ENCODE measurements at regions not wholly inside any gene's neighbourhood (a gene's known extent, or its start where the extent isn't known, plus 50 kb on each side); places are given as distances from the start of the nearest gene placed in this dataset.

GRCh38 chr6:149136913-149137286, 180.6 kb upstream of the TAB2 start:
- WGBS, 2 donors, result 92 to 100% methylated on average over 2 of the region's 2 CpGs
- Histone ChIP-seq H3K27me3 (no peaks in the 10 kb centered on the region), H3K36me3 (no peaks in the 10 kb centered on the region), H3K9me3 (no peaks in the 10 kb centered on the region), H3K27ac (no peak overlapping the region), H3K4me3 (replicated peaks in 1 of 3) (no peak overlapping the region), H3K4me1 (peaks cover 4% of the 10 kb centered on the region in 2 donors)
- intact Hi-C loops (cut with DNase I), result no loop called here
- no peak for DNase-seq
- TF ChIP-seq POLR2A (IDR thresholded peaks at IDR 0.05), result no peak
- no peak for TF ChIP-seq CTCF (IDR thresholded peaks at IDR 0.05)

DNA sequence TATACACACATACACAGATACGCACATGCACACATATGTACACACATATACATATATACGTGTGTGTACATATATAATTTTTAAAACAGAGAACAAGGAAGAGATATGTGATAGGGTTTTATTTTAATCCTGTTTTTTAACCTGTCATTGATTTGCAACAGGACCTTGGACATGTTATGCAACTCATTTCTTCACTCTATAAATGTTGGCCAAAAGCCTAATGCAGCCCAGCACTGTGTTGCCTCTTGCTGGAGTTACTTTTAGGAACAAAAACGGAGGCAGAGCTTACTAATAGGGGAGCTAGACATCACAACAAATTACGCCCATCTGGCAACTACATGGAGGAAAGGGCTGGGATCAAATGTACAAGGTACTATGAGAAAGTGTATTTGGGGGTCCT, 179.9 kb upstream of the TAB2 start:
- TF ChIP-seq CTCF (IDR thresholded peaks at IDR 0.05) (no peak), POLR2A (IDR thresholded peaks at IDR 0.05) (no peak)
- Histone ChIP-seq H3K4me3 (replicated peaks in 1 of 3) (no peak overlapping the region), H3K27me3 (no peaks in the 10 kb centered on the region), H3K4me1 (peaks cover 4% of the 10 kb centered on the region in 2 donors), H3K9me3 (no peaks in the 10 kb centered on the region), H3K27ac (no peak overlapping the region), H3K36me3 (no peaks in the 10 kb centered on the region)
- no peak for DNase-seq
- 57 to 71% methylated on average over 4 of the region's 4 CpGs for WGBS, 2 donors
- intact Hi-C loops (cut with DNase I), result no loop called here

DNA sequence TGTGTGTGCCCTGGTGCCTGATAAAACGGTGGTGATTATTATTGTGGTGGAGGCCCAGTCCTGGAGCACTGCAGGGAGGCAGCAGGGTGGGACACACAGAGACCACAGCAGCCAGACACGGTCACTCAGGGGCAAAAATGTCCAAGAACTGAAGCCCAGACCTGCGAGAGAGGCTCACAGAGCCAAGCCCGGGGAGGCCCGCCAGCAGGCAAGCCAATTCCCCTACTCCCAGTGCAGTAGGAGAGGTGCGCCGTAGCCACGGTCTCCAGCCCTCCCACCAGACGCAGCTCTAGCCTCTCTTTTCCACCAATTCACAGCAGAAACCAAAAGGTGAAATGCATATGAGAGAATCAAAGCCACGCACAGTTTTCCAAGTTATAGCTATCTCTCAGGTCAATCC, 179.4 kb upstream of the TAB2 start:
- 88% methylated on average over 9 to 10 of the region's 10 CpGs for WGBS, 2 donors
- no peaks in the 10 kb centered on the region for H3K36me3 ChIP-seq
- intact Hi-C loops (cut with DNase I), result no loop called here
- H3K27me3 ChIP-seq, result no peaks in the 10 kb centered on the region
- H3K4me3 ChIP-seq (replicated peaks in 1 of 3), result no peak overlapping the region
- H3K9me3 ChIP-seq, result no peaks in the 10 kb centered on the region
- peaks cover 4% of the 10 kb centered on the region in 2 donors for H3K4me1 ChIP-seq
- TF ChIP-seq POLR2A (IDR thresholded peaks at IDR 0.05), result no peak
- TF ChIP-seq CTCF (IDR thresholded peaks at IDR 0.05), result no peak
- DNase-seq, result no peak
- no peak overlapping the region for H3K27ac ChIP-seq

DNA sequence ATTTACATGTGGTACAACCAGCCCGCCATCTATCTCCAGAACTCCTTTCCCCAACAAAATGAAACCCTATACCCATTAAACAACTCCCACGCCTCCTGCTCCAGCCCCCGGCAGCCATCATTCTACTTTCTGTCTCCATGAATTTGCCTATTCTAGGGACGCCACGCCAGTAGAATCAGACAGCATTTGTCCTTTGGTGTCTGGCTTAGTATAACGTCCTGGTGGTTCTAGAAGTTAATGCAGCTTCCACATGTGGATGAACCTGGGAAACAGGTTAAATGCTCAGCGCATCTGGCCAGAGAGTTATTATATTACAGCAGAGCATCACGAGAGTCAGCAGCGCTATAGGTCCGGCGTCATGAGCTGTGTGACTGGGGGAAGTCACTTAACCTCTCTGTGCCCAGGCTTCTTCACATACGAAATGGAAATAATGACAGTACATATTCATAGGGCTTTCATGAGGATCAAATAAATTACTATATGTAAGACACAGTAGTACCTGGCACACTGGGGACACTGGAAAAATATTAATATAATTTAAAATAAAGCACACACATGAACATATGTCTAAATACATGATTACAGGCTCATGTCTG, 178.7 kb upstream of the TAB2 start:
- peaks cover 4% of the 10 kb centered on the region in 2 donors for H3K4me1 ChIP-seq
- 96 to 97% methylated on average over 12 of the region's 12 CpGs for WGBS, 2 donors

DNA sequence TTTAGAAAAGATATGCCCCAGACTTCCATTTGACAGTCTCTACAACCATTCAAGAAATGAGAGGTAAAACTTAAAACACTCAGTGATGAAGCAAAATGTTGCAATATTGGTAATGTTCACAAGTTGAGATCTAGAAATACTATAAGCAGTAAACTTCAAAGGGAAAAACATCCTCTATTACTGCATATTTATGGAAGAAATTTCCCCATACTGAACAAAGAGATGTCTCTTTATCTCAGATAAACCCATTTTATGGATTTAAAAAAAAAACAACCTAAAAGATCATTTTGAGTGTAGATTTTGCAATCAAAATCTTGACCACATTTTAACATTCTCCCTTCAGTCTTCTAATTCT, 177.8 kb upstream of the TAB2 start:
- TF ChIP-seq CTCF (IDR thresholded peaks at IDR 0.05) (no peak), POLR2A (IDR thresholded peaks at IDR 0.05) (no peak)
- intact Hi-C loops (cut with DNase I), result no loop called here
- Histone ChIP-seq H3K9me3 (no peaks in the 10 kb centered on the region), H3K4me1 (peaks cover under 1 to 4% of the 10 kb centered on the region in 2 donors), H3K4me3 (replicated peaks in 1 of 3) (no peak overlapping the region), H3K36me3 (no peaks in the 10 kb centered on the region), H3K27ac (no peak overlapping the region), H3K27me3 (no peaks in the 10 kb centered on the region)
- DNase-seq, result no peak

More for the DNA sequence above, 178.7 kb upstream of the TAB2 start:
- no peak overlapping the region for H3K27ac ChIP-seq
- no peak overlapping the region for H3K4me3 ChIP-seq (replicated peaks in 1 of 3)
- no peaks in the 10 kb centered on the region for H3K9me3 ChIP-seq
- H3K27me3 ChIP-seq, result no peaks in the 10 kb centered on the region
- no peak for DNase-seq
- TF ChIP-seq CTCF (IDR thresholded peaks at IDR 0.05) (no peak), POLR2A (IDR thresholded peaks at IDR 0.05) (no peak)
- intact Hi-C loops (cut with DNase I), result no loop called here
- no peaks in the 10 kb centered on the region for H3K36me3 ChIP-seq

All from thyroid gland (tissue), 4 donors.